GM08714 (cell line): ENCODE measurements at regions not wholly inside any gene's neighbourhood (a gene's known extent, or its start where the extent isn't known, plus 50 kb on each side); places are given as distances from the start of the nearest gene placed in this dataset.

Experiments used
- H3K4me3 ChIP-seq: fragments of 200-500 bp; sonication (Bioruptor generic); 2 replicates; pipeline ENCODE4 v1.5.1; 2014; ENCODE audit warnings: mild to moderate bottlenecking, low read length, inconsistent platforms
- ZNF274 ChIP-seq: IDR thresholded peaks from 2 replicates; pipeline ENCODE4 v1.6.1; 2012; ENCODE audit warnings: mild to moderate bottlenecking, low read depth, low read length

- no peak overlapping the region for H3K4me3 ChIP-seq
- TF ChIP-seq ZNF274, result no peak
Observed at GRCh38 chr6:43896329-43897255, 126.6 kb downstream of the VEGFA start.

DNA sequence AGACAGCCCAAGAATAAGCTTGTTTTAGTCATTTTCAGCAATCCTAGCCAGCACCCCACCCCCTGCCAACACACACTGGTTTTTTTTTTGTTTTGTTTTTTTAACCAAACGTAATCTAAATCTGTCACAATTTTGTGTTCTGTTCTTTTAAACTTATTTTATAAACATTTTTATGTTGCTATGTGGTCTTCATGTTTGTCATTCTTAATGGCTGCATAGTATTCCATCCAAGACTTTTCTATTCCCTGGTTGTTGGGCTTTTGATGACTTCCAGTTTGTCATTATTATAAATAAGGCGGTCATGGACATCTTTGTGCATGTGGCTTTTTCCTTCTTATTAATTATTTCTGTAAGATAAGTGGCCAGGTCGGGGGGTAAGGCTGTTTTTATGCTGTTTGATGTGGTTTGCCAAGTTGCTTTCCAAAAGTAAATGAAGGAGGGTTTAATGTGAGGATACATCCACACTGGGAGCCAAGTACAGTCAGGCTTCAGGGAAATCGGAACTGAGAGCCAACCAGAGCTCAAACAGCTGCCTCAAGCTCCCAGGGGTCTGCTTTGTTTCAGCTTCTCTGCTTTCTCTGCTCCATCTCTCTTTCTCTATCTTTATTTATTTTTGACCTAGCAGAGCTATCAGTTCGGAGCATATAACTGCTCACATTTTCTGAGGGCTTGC is 125.8 kb downstream of the VEGFA start:
- H3K4me3 ChIP-seq, result no peak overlapping the region
- no peak for TF ChIP-seq ZNF274

DNA sequence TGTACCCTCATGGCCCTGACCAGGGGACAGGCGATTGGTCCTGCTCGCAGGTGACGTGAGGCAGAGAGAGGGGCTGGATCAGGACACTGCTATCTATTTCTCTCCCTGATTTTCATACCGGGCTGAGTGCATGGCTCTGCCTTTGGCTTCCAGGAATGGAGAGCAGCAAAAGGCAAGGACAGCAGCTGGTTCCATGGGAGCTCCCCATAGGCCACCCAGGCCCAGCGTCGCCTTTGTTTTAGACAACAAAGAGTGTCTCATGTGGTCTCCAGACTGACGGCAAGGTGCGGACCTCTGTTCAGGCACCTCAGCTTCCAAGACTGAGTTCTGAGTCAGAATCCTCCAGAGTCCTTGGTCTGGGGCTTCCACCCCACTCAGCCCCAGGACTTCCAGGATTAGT is 123.1 kb downstream of the VEGFA start:
- TF ChIP-seq ZNF274, result no peak
- no peak overlapping the region for H3K4me3 ChIP-seq

DNA sequence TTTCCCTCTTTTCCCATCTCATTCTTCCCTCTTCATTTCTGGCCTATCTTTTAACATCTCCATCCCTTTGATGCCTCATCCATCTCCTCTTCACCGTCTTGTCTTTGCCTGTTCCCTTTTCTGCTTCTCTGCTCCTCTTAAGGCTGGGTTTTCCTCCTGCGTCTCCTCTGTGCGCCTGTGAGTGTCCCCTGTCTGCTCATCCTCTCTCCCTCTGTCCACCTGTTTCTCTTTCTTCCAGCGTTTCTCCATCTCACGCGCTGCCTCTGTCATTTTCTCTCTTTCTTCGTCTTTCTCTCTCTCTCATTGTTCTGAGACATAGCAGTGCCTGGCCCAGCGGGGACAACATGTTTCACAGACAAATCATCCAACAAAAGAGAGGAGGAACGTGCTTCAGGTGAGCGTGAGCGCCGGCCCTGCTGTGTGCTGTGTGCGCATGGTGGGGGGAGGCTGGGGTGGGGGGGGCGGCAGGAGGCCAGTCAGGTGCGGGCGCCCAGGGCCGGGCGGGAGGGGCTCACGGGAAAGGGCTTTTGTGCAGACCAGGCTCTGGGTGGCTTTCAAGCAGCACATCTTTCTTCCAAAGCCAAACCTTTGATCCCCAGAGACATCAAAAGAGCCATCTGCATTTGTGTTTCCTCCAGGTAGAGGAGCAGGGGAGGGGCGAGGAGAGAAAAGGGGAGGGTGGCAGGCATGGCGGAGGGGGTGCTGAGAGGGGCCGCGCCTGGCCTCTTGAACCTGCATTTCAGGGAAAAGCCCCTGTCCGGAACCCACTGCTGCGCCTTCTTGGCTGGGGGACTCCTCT is 121.3 kb downstream of the VEGFA start:
- TF ChIP-seq ZNF274, result no peak
- H3K4me3 ChIP-seq, result no peak overlapping the region

DNA sequence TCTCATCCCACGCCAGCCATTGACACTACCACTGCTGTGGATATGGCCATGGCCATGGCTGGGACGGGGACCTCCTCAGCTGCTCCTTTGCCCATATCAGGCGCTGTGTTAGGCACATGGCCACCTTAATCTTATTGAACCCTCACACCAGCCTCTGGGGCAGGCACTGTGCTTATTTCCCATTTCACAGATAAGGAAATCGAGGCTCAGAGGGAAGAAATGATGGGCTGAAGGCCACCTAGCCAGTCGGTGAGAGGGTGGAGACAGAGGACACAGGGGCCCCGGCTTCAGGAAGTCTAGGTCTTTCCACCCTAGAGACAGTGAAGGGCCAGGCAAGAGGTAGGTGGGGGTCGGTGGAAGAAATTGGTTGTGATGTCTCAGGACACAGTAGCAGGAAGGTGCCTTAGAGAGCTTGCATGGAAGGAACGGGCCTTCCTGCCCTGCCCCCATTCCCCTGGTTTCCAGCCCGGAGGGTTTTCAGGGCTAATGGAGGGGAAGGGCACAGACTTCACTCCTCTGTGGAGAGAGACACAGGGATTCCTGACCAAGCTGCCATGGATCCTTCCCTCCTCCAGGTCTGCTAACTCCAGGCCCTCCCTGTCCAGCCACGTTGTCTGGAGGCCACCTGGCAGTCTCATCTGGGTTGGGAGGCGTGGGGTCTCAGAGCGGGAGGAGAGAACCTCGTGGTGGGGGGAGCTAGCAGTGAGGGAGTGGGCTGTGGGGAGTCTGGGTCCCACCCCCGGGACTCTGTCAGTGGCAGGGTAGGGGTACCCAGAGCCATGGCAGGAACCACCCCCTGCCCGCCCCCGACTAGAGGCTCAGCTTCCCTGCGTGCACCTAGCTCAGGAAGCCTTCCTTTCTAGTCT is 120.4 kb downstream of the VEGFA start:
- TF ChIP-seq ZNF274, result no peak
- H3K4me3 ChIP-seq, result no peak overlapping the region

DNA sequence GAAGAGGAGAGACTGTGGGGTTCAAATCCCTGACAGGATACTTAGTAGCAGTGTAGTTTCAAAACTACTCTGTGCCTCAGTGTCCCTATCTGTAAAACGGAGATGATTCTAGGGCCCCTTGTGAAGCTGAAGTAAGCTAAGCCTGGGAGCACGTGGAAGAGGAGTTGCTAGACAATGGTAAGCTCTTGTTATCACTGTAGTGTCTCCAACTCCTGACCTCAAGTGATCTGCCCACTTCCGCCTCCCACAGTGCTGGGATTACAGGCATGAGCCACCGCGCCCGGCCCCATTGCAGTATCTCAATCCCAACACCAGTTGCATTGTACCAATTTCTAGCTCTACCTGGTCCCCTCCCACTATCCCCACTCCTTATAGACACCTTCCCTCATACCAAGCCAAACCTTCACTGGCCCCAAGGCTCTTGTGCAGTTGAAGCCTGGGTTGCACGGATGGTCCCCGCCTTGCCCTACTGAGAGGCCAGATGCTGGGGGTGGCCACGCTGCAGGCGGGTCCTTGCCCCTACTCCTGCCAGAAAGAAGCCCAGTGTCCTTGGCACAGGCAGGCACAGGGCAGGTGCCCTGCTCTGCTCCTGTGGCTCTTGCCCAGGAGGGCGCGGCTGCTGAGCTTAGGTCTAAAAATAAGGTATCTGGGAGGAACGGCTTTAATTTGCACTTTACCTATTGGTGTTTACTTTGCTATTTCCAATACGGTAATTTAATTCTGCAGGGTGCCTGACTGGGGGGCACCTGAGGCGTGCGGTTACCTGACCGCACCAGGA is 118.1 kb downstream of the VEGFA start:
- H3K4me3 ChIP-seq, result no peak overlapping the region
- TF ChIP-seq ZNF274, result no peak

DNA sequence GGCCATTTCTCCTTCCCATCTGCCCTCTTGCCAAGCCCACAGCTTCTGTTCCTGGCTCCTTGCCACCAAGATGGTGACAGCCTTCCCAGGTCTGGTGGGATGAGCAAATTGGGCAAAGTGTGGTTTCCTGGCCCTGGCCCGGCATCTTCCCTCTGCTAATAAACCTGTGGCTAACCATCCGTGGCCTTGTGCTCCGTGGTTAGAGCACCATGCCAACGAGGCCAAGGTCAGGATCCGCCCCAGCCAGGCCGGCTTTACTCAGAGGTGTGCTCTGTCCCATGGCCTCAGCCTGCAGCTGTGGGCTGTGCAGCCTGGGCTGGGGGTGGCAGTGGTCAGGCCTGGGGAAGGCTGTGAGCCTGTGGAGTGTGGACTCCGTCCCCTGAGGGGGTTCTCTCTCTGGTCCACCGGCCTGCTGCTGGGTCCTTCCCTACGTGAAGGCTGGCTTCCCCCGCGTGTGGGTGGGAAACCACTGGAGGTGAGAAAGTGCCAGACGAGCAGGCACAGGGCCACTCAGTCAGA is 117.4 kb downstream of the VEGFA start:
- no peak for TF ChIP-seq ZNF274
- no peak overlapping the region for H3K4me3 ChIP-seq

GRCh38 chr6:43886717-43887339 is 116.8 kb downstream of the VEGFA start:
- TF ChIP-seq ZNF274, result no peak

GRCh38 chr6:43886067-43886461 is 116.1 kb downstream of the VEGFA start:
- TF ChIP-seq ZNF274, result no peak
- no peak overlapping the region for H3K4me3 ChIP-seq

More at GRCh38 chr6:43886717-43887339, 116.8 kb downstream of the VEGFA start:
- no peak overlapping the region for H3K4me3 ChIP-seq

DNA sequence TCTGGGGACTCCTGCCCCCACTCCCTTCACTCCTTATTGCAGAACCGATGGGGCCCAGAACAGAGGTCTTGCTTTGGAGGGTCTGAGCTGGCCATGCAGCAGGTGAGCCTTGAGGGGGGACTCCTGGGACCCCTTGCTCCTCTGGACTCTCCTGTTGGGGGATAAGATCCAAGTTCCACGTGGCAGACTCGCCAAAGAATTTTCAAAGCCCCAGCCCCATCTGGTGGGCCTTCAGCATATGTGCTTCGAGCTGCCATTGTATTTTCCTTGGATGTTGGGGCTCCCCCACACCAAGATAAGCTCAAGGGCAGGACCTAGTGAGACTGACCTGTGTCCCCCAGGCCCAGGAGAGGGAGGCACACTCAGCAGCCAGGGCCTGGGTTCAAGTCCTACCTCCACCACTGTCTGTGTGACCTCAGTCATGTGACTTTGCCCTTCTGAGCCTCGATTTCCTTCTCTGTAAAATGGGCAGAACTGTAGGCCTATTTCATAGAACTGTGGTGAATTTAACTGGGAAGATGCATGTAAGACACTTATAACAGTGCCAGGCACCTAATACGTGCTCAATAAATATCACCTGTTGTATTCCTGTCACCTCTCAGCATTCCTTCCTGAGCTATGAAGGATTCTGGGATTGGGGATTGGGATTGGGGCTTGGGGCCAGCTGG is 115.5 kb downstream of the VEGFA start:
- TF ChIP-seq ZNF274, result no peak
- no peak overlapping the region for H3K4me3 ChIP-seq

- no peak overlapping the region for H3K4me3 ChIP-seq
- no peak for TF ChIP-seq ZNF274
Observed at GRCh38 chr6:43884652-43885022, 114.6 kb downstream of the VEGFA start.
